ENCODE measurements at regions not wholly inside any gene's neighbourhood (a gene's known extent, or its start where the extent isn't known, plus 50 kb on each side); places are given as distances from the start of the nearest gene placed in this dataset.

DNA sequence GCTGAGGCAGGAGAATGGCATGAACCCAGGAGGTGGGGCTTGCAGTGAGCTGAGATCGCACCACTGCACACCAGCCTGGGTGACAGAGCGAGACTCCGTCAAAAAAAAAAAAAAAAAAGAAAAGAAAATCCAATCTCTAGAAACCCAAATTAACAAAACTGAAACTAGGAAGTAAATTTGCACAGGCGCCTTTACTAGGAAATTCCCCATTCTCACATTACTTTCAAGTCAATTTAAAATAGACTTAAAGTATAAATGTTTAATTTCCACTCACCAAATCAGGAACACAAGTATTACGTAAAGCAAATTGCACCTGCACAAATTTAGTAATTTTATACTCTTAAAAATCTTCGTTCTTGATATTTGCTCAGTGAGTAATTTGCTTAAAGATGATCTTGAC is 67.8 kb upstream of the BCAR3 start:
- H3K27me3 ChIP-seq (ENCODE audit: low read depth, low read length) = no peaks in the 10 kb centered on the region
- H2AFZ ChIP-seq (ENCODE audit: low read depth, low read length) = no peak overlapping the region
- H3K79me2 ChIP-seq (ENCODE audit: low read length) = no peaks in the 10 kb centered on the region
- H3K4me1 ChIP-seq (ENCODE audit: low read length) = peaks cover 58% of the 10 kb centered on the region
- peak overlapping the region; percentile 69 for H3K4me2 ChIP-seq (ENCODE audit: low read length)
- peaks cover 16% of the 10 kb centered on the region for H3K36me3 ChIP-seq (replicated peaks; ENCODE audit: low read depth, low read length)
- no peaks in the 10 kb centered on the region for H4K20me1 ChIP-seq (ENCODE audit: insufficient read depth, low read length)
- TF ChIP-seq, protein P1, sequence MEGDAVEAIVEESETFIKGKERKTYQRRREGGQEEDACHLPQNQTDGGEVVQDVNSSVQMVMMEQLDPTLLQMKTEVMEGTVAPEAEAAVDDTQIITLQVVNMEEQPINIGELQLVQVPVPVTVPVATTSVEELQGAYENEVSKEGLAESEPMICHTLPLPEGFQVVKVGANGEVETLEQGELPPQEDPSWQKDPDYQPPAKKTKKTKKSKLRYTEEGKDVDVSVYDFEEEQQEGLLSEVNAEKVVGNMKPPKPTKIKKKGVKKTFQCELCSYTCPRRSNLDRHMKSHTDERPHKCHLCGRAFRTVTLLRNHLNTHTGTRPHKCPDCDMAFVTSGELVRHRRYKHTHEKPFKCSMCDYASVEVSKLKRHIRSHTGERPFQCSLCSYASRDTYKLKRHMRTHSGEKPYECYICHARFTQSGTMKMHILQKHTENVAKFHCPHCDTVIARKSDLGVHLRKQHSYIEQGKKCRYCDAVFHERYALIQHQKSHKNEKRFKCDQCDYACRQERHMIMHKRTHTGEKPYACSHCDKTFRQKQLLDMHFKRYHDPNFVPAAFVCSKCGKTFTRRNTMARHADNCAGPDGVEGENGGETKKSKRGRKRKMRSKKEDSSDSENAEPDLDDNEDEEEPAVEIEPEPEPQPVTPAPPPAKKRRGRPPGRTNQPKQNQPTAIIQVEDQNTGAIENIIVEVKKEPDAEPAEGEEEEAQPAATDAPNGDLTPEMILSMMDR (IDR thresholded peaks at IDR 0.05; ENCODE audit: low read depth, low read length) = no peak
- TF ChIP-seq EZH2phosphoT487 (IDR thresholded peaks at IDR 0.05; ENCODE audit: low read depth) = no peak
- H3K9me3 ChIP-seq (ENCODE audit: insufficient read depth, low read length) = peaks cover 5% of the 10 kb centered on the region; the same call in 1 of the 2 replicates
- no peak overlapping the region for H3K9ac ChIP-seq (ENCODE audit: low read length)
- peak overlapping the region; percentile 93 for H3K27ac ChIP-seq (ENCODE audit: low read length)
- no peak overlapping the region for H3K4me3 ChIP-seq (ENCODE audit: low read length)

DNA sequence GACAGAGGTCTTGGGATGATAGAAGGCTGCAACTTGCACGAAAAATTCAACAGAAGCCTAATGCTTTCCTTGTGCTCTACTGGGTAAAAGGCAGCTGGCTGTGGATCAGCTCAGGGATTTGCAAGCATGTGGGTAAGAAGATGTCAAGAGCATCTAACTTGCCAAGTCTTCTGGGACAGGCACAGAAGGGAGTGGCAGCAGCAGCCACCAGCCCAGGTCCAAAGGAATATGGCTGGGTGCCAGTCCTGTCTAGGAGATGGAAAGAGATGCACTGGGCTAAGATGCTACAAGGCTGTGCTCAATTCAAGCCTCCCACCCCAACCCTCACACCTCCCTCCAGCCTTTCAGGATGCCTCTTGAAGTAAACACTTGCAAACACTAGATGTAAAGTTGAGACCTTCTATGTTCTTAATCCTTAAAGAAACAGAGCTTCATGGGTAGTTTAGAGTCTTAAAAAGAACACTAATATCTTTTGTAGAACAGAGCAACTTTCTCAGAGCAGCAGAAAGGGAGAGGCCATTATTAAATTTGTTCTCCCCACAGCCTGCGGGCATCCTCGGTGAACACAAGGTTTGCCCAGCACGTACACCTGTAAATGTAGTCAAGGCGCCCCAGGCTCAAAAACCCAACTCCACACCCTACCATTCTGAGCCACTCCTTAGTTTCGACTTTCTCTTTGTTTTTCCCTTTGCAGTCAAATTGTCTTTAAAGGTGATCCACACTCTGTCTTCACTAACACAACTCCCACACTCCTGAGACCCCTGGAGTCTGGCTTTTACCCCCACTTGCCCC is 64.6 kb upstream of the BCAR3 start:
- H3K36me3 ChIP-seq (replicated peaks; ENCODE audit: low read depth, low read length) = peaks cover 16% of the 10 kb centered on the region
- H3K79me2 ChIP-seq (ENCODE audit: low read length) = no peaks in the 10 kb centered on the region
- TF ChIP-seq EZH2phosphoT487 (IDR thresholded peaks at IDR 0.05; ENCODE audit: low read depth) = no peak
- TF ChIP-seq, protein P1 (IDR thresholded peaks at IDR 0.05; ENCODE audit: low read depth, low read length) = no peak
- no peaks in the 10 kb centered on the region for H3K27me3 ChIP-seq (ENCODE audit: low read depth, low read length)
- H3K4me1 ChIP-seq (ENCODE audit: low read length) = peaks cover 62% of the 10 kb centered on the region
- no peaks in the 10 kb centered on the region for H4K20me1 ChIP-seq (ENCODE audit: insufficient read depth, low read length)
- no peak overlapping the region for H3K9ac ChIP-seq (ENCODE audit: low read length)
- no peak overlapping the region for H3K4me2 ChIP-seq (ENCODE audit: low read length)
- H3K9me3 ChIP-seq (ENCODE audit: insufficient read depth, low read length) = peaks cover 5% of the 10 kb centered on the region; the same call in 1 of the 2 replicates
- no peak overlapping the region for H3K27ac ChIP-seq (ENCODE audit: low read length)
- no peak overlapping the region for H2AFZ ChIP-seq (ENCODE audit: low read depth, low read length)
- no peak overlapping the region for H3K4me3 ChIP-seq (ENCODE audit: low read length)

DNA sequence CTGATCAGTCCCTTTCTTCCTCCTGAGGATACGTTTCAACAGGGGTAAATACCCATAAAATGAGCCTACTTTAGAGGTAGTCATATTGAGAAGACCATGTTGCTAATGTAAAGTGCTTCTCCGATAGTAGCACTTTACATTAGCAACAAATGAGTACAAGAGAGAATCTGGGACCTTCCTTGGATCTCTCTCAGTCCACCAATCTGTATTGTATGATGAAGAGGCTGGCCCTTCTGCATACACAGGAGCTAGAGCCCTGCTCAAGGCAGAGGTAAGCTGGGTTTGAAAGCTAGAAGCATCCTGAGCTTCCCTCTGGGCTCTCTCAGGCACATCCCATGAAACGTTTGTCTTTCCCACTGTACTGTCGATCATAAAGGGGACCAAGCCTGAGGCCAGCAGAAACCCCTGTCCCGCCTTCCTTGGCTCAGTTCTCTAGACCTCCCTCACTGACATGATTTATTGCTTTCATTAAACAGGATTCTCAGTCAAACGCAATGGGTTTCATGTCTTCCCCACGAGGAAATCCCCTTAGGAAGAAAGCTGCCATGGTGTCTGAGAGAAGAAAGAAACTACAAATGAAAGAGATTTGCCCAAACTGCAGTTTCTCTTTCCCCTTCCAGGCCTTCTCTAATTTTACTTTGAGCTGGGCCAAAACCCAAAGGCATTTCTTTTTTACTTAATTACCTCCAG is 62.8 kb upstream of the BCAR3 start:
- peak overlapping the region; percentile 10; the same call in 1 of the 2 replicates for H2AFZ ChIP-seq (ENCODE audit: low read depth, low read length)
- no peaks in the 10 kb centered on the region for H4K20me1 ChIP-seq (ENCODE audit: insufficient read depth, low read length)

More for the DNA sequence above, 62.8 kb upstream of the BCAR3 start:
- H3K27me3 ChIP-seq (ENCODE audit: low read depth, low read length) = no peaks in the 10 kb centered on the region
- H3K9me3 ChIP-seq (ENCODE audit: insufficient read depth, low read length) = peaks cover 5% of the 10 kb centered on the region; the same call in 1 of the 2 replicates
- H3K79me2 ChIP-seq (ENCODE audit: low read length) = no peaks in the 10 kb centered on the region
- H3K4me1 ChIP-seq (ENCODE audit: low read length) = peaks cover 45% of the 10 kb centered on the region
- peaks cover 16% of the 10 kb centered on the region for H3K36me3 ChIP-seq (replicated peaks; ENCODE audit: low read depth, low read length)
- TF ChIP-seq EZH2phosphoT487 (IDR thresholded peaks at IDR 0.05; ENCODE audit: low read depth) = no peak
- TF ChIP-seq, protein P1 (IDR thresholded peaks at IDR 0.05; ENCODE audit: low read depth, low read length) = no peak
- peak overlapping the region; percentile 20; the same call in 1 of the 2 replicates for H3K9ac ChIP-seq (ENCODE audit: low read length)
- H3K4me2 ChIP-seq (ENCODE audit: low read length) = peak overlapping the region; percentile 33
- H3K4me3 ChIP-seq (ENCODE audit: low read length) = no peak overlapping the region
- peak overlapping the region; percentile 70 for H3K27ac ChIP-seq (ENCODE audit: low read length)
